ENCODE measurements at regions not wholly inside any gene's neighbourhood (a gene's known extent, or its start where the extent isn't known, plus 50 kb on each side); places are given as distances from the start of the nearest gene placed in this dataset.
"Not testable (repeated sequence)": the region's sequence is repeated elsewhere in the genome, so short reads cannot be mapped to it uniquely, and the experiment has no call there.

DNA sequence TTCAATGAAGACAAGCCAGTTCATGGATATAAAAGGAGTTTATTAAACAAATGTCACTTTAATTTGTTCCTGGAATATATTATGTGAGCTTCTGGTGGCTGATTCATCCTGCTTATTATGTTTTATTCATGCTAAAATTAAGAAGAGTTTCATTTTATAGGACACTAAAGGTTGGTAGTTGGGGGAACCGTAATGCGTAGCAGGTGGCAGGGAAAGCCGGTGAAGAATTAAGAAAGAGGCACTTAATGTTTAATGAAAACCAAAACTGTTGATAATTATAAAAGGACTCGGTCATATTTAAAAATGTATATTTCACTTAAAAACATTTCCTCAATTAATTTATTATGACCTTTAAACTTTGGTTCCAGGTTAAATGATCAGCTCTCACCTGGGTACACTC, 94.3 kb downstream of the XKR3 start:
- DNase-seq = not testable (repeated sequence)

- not testable (repeated sequence) for DNase-seq
Observed at GRCh38 chr22:16727491-16727890, 97.7 kb downstream of the XKR3 start.

GRCh38 chr22:16723241-16723640, 102.0 kb downstream of the XKR3 start:
- not testable (repeated sequence) for DNase-seq

GRCh38 chr22:16722564-16722963, 102.6 kb downstream of the XKR3 start:
- DNase-seq = not testable (repeated sequence)

DNA sequence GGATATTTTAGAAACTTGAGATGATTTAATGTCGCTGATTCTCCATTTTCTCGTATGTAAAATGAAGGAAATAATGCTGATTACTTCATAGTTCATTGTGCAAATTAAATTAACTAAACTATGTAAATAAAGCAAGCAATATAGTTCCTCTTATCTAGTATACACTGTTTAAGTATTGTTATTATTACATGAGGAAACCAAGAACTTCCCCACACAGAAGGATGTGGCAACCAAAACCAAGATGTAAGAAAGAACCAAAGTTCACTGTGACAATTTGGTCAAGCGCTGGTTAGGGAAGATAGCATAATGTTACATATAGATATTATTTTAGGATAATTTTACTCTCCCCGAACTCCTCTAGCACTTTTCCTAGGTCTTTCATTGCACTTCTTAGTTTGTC, 103.2 kb downstream of the XKR3 start:
- no peak for DNase-seq

DNA sequence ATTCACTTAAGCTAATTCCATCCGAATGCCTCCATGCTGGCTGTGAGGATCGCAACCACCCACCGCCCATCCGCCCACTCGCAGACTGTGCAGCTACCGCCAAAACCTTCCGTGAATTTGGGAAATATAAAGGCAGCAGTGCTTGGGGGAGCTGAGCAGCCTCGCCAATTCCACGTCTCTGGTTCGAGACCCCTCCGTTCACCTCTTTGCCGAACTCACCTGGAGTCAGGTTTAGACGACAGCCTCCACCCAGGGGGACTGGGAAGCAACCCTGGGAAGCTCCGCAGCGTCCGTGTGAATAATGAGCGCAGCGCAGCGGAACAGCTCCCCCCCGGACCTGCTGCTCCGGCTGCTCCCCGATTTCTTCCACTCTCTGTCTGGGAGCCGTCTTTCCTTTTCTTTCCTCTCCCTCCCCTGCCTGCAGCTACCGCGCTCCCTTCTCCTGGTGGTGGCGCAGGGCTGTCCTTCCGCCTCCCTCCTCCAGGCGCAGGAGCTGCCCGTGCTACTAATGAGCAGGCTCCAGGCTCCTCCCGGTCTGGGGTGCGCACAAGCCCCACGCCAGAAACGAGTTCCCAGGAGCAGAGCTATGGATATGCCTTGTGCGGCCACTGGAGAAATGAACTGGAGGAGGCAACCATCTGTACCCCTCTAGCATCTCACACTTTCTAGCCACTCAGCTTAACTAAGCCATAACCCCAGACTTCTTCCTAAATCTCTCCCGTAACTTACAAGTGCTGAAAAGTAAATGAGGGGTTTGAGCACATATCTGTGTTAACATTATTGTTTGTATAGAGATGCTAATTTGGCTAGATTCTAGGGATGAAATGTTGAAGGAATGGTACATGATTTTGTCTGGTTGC, 107.3 kb downstream of the XKR3 start:
- peak in 3 of 56 donors; percentile 11 to 25 (median 16) for DNase-seq

- DNase-seq = peak in 2 of 56 donors; percentile 3 to 14
Observed at GRCh38 chr22:16714568-16714967, 110.6 kb downstream of the XKR3 start.

DNA sequence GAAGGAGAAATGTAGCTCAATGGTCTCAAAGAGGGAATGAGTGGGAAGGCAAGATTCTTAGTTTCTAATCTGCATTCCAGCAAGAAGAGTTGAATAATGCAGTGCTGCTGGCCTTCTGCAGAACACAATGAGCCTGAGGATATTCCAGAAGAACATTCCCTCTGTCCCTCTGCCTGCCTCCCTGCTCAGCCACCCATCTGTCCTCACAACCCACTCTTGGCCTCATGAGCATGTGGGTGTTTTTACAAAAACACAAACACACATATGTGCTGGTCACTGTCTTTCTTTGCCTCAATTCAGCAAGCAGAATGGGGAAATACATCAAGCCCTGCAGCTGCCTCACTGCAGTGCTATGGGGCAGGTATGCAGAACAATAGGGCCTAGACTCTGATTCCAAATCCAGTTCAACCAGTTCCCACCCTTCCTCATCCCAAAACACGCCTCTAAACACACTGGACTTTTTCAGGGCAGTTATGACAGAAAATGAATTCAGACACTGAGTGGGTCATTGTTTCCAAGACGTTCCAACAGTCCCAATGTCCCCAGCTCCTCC, 109.8 kb upstream of the CCT8L2 start:
- DNase-seq = not testable (repeated sequence)

DNA sequence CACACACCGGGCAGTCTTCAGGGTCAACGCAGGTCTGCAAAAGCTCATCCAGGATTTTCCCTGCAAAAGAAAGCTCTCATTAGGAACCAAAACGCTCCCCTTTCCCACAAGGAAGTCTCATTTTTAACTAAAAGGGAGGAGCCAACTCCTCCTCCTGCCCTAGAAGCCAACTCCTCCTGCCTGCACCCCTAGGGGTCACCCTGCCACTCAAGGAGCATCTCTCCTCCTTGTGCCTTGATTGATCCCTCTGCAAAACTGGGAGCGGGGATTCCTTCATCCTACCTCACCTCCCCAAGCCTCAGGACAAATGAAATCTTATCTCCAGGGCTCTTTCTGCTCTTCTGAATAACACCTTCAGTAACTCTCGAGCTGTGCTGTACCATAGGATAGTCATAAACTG, 107.8 kb upstream of the CCT8L2 start:
- DNase-seq = not testable (repeated sequence)

- DNase-seq = no peak
Observed at GRCh38 chr22:16699326-16699725, 106.7 kb upstream of the CCT8L2 start.

DNA sequence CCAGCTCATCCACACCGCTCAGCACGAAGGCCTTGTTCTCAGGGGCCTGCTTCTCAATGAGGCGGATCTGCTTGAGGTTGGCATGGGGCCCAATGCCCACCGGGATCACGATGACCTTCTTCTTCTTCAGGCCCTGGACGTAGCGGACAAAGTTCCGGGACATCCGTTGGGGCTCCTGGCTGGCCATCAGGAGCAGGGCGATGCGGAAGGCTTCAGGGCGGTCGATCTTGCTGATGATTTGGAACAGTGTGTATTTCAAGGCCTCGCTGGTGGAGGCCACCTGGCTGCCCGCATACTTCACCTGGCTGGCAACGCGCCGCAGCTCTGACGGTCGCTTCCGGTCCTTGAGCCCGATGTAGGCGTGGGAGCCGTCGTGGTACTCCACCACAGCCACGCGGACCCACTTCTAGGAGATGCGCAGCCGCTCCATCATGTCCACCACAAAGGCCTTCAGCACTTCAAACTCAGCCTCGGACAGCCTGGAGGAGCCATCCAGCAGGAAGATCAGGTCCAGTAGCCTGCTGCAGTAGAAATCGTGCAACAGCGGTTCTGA, 105.0 kb upstream of the CCT8L2 start:
- DNase-seq = not testable (repeated sequence)

DNA sequence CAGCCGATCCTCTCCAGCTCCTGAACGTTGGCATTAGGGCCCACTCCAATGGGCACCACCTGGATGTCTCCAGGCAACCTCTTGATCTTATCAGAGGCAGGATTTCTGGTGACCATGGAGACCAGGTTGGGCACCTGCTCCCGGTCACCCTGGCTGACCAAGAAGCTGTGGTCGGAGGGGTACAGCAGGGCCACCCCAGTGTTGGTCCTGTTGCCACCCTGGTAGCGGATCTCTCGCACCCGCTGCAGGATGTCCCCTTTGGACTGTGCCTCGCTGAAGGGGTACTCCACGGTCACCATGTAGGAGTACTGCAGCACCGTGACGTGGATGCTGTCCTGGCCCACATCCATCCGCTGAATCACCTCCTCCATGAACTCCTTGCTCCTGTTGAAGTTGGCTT, 104.3 kb upstream of the CCT8L2 start:
- not testable (repeated sequence) for DNase-seq

DNA sequence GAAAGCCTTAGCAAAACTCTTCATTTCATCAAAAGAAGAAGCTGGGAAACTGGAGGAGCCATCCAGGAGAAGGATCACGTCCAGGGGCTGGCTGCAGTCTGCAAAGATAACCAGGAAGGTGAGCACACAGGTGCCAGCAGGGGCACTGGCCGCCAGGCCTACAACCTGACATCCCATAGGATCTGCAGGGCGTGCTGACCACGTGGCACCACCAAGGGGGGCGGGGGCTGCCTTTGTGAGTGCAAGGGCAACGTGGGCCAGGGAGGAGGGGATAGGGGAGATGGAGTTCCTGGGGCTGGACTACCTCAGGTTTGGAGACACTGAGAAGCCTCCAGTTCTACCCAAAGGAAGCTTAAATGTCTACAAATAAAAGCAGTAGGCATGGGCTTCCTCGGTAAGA, 102.7 kb upstream of the CCT8L2 start:
- no peak for DNase-seq

- DNase-seq = not testable (repeated sequence)
Observed at GRCh38 chr22:16693747-16694146, 101.1 kb upstream of the CCT8L2 start.

DNA sequence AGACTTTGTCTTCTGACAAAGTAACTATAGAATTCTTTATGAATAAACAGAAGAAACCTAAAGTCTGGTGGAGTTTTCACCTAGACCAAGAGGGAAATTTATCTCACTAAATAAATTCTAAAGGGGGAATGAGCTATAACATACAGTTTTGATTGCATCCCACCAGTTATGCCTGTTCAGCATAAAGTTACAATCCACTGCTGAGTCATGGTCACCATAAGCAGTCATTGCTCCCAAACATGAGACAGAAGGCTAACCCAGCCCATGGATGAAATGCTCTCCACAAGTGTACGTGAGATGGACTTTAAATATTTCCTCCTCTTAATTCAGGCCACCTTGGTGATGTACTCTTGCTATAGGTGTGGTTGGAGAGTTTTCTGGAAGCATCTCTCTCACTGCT, 96.7 kb upstream of the CCT8L2 start:
- DNase-seq = not testable (repeated sequence)

DNA sequence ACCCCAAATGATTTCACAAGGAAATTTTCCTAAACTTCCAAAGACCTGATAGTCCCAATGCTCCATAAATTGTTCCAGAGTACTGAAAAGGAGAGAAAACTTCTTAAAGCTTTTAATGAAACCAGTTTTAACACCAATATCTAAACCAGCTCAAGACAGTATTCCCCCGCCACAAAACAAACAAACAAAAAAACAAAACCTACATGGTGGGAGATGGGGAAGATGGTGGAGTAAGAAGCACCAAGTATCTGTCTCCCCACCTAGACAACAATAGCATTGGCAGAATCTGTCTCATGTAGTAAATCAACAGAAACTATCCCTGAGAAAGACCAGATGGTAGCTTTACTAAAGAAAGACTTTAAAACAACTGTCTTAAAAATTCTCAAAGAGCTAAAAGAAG, 88.7 kb upstream of the CCT8L2 start:
- not testable (repeated sequence) for DNase-seq

DNA sequence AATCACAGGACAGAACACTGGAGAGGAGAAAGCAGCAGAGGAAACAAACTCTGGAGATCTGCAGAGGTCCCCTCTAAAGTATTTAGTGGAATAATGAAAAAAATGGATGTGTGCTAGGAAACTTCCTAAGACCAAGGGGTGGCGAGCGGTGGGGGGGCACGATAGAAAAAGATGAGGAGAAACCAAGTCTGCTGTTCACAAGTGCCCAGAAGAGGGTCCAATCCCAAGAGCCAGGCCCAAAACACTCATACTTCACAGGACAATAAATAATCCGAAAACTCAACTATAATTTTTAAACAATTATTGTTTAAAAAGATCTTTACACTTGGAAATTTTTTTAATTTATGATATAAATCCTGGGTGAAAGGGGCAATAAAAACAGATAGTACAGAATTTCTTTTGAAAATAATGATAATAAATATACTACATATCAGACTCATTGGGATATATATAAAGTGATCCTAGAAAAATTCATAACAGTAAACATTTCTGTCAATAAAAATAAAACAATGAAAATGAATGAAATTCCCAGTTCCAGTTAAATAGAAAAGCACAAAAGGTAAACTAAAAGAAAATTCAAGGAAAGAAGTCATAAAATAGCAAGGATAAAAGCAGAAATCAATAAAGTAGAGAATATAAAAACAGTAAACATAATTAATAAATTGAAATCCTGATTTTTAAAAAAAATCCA, 87.7 kb upstream of the CCT8L2 start:
- not testable (repeated sequence) for DNase-seq

DNA sequence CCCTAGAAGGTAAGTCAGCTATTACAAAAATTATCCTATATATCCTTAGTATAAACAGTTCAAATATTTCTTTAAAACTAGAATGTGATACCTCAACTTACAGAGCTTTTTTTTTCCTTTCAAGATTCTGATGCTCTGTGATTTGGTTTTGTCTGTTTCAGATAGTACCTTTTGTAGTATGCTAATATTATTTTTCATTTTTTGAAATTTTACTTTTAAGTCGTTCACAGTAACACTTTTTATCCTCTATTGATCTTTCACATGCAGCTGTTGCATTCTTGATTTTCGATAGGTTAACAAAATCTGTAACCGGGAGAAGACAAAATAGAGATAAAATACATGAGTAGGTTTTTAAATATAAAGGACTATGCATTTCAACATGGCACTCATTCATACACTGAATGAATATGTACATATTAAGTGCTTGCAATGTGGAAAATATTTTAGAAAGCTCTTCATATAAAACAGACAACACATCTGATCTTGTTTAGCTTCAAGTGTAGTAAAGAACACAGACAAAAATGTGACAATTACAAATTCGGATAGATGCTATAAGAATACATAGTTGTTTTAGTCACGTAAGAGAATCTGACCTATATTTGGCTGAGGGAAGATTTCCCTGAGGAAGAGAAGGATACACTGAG, 86.7 kb upstream of the CCT8L2 start:
- DNase-seq = not testable (repeated sequence)

GRCh38 chr22:16673433-16673832, 80.8 kb upstream of the CCT8L2 start:
- not testable (repeated sequence) for DNase-seq

DNA sequence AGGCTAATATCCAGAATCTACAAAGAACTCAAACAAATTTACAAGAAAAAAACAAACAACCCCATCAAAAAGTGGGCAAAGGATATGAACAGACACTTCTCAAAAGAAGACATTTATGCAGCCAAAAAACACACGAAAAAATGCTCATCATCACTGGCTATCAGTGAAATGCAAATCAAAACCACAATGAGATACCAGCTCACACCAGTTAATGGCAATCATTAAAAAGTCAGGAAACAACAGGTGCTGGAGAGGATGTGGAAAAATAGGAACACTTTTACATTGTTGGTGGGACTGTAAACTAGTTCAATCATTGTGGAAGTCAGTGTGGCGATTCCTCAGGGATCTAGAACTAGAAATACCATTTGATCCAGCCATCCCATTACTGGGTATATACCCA, 73.0 kb upstream of the CCT8L2 start:
- DNase-seq = not testable (repeated sequence)

- DNase-seq = not testable (repeated sequence)
Observed at GRCh38 chr22:16662330-16662729, 69.7 kb upstream of the CCT8L2 start.
